Colonic mucosa (tissue), 4 donors: ENCODE measurements at regions not wholly inside any gene's neighbourhood (a gene's known extent, or its start where the extent isn't known, plus 50 kb on each side); places are given as distances from the start of the nearest gene placed in this dataset.

Source experiments
- DNase-seq: peaks from one replicate; pipeline ENCODE4 v3.0.0-alpha.2; 2020
- H3K27ac ChIP-seq: fragments of 200-600 bp; one replicate; pipeline ENCODE4 v1.8.0; 2021
- H3K27me3 ChIP-seq: fragments of 200-600 bp; one replicate; pipeline ENCODE4 v1.8.0; 2021
- H3K36me3 ChIP-seq: fragments of 200-600 bp; one replicate; pipeline ENCODE4 v1.8.0; 2021
- H3K4me1 ChIP-seq: fragments of 200-600 bp; one replicate; pipeline ENCODE4 v1.8.0; 2021; ENCODE audit warnings: mild to moderate bottlenecking
- H3K4me3 ChIP-seq: fragments of 200-600 bp; one replicate; pipeline ENCODE4 v1.8.0; 2021
- H3K9ac ChIP-seq, 2 donors: one replicate each; pipeline ENCODE4 v1.7.0; 2013; ENCODE audit warnings: control low read depth in 2 of 2, low read depth in 2 of 2, low read length in 2 of 2
- H3K9me3 ChIP-seq: fragments of 200-600 bp; one replicate; pipeline ENCODE4 v1.8.0; 2021
- CTCF ChIP-seq: fragments of 200-600 bp; IDR thresholded peaks from one replicate; pipeline ENCODE4 v1.8.0; 2022; ENCODE audit warnings: antibody characterized with exemption, mild to moderate bottlenecking
- intact Hi-C: fragments of 100-400 bp; cut with DNase I; formaldehyde crosslinking; loops from one replicate; pipeline ENCODE4 v1.14.1; 2022
- donor health status: healthy.
- donor health status: DM: no; HTN: no; CAD: no.
- donor health status: DM: no; HTN: no; CAD: no.

GRCh38 chr1:58899587-58900271 is 115.9 kb upstream of the JUN start:
- intact Hi-C loops: loop anchor here (5.0 kb wide), 2 partner anchors 82 to 117 kb away; partner anchors contain the start of gene JUN
- DNase-seq: peak; percentile 42

DNA sequence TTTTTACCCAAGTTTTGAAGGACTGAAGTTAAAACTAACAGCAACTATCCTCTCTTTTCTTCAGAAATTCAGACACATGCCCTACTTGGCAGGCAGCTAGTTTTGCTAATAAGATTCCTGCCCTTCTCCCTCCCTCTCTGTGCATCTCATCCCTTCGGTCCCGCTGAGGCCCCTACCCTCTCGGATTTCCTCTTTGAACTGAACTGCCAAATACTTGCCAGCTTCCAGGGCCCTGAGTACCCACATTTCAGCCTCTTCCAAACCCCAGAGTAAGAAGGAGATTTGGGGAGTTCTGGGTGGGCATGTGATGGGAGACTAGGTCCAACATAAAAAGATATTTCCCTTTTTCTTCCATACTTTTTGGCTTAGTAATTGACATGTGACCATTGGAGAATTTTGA is 116.5 kb upstream of the JUN start:
- Histone ChIP-seq H3K9me3 (no peaks in the 10 kb centered on the region), H3K4me1 (peaks cover 26% of the 10 kb centered on the region), H3K9ac (peak overlapping the region in 1 of 2 donors; percentile 70), H3K4me3 (no peak overlapping the region), H3K27ac (peak overlapping the region; percentile 75), H3K36me3 (no peaks in the 10 kb centered on the region), H3K27me3 (no peaks in the 10 kb centered on the region)
- no peak for DNase-seq
- TF ChIP-seq CTCF: no peak
- intact Hi-C loops: loop anchor here (5.0 kb wide), 2 partner anchors 83 to 118 kb away; partner anchors contain the start of gene JUN

More at GRCh38 chr1:58899587-58900271, 115.9 kb upstream of the JUN start:
- Histone ChIP-seq H3K27me3 (no peaks in the 10 kb centered on the region), H3K36me3 (no peaks in the 10 kb centered on the region), H3K27ac (peak overlapping the region; percentile 75), H3K4me3 (no peak overlapping the region), H3K9ac (peak overlapping the region; percentile 26 to 70), H3K4me1 (peaks cover 32% of the 10 kb centered on the region), H3K9me3 (no peaks in the 10 kb centered on the region)
- TF ChIP-seq CTCF: no peak

- Histone ChIP-seq H3K9ac (no peak overlapping the region), H3K27ac (peak overlapping the region; percentile 75), H3K27me3 (no peaks in the 10 kb centered on the region), H3K9me3 (no peaks in the 10 kb centered on the region), H3K36me3 (no peaks in the 10 kb centered on the region), H3K4me1 (peaks cover 20% of the 10 kb centered on the region), H3K4me3 (no peak overlapping the region)
- intact Hi-C loops: loop anchor here (5.0 kb wide), 2 partner anchors 84 to 119 kb away; partner anchors contain the start of gene JUN
- TF ChIP-seq CTCF: no peak
- no peak for DNase-seq
Measured at GRCh38 chr1:58901008-58901407, 117.2 kb upstream of the JUN start.

- intact Hi-C loops: loop anchor here (5.0 kb wide), 2 partner anchors 86 to 121 kb away; partner anchors contain the start of gene JUN
Measured at GRCh38 chr1:58902830-58903513, 119.1 kb upstream of the JUN start.

More at GRCh38 chr1:58902830-58903513, 119.1 kb upstream of the JUN start:
- H3K27ac ChIP-seq: peak overlapping the region; percentile 97
- H3K4me3 ChIP-seq: peak overlapping the region; percentile 41
- TF ChIP-seq CTCF: no peak
- DNase-seq: no peak
- peak overlapping the region; percentile 74 to 91 for H3K9ac ChIP-seq
- peaks cover 14% of the 10 kb centered on the region for H3K4me1 ChIP-seq
- no peaks in the 10 kb centered on the region for H3K36me3 ChIP-seq
- no peaks in the 10 kb centered on the region for H3K9me3 ChIP-seq
- H3K27me3 ChIP-seq: no peaks in the 10 kb centered on the region
